ELF-1 (cell line): ENCODE measurements at regions not wholly inside any gene's neighbourhood (a gene's known extent, or its start where the extent isn't known, plus 50 kb on each side); places are given as distances from the start of the nearest gene placed in this dataset.
"Not testable (repeated sequence)": the region's sequence is repeated elsewhere in the genome, so short reads cannot be mapped to it uniquely, and the experiment has no call there.

Experiments used
- DNase-seq: peaks from one replicate; pipeline ENCODE4 v3.0.0-alpha.2; 2016; ENCODE audit warnings: low read depth, low spot score

DNA sequence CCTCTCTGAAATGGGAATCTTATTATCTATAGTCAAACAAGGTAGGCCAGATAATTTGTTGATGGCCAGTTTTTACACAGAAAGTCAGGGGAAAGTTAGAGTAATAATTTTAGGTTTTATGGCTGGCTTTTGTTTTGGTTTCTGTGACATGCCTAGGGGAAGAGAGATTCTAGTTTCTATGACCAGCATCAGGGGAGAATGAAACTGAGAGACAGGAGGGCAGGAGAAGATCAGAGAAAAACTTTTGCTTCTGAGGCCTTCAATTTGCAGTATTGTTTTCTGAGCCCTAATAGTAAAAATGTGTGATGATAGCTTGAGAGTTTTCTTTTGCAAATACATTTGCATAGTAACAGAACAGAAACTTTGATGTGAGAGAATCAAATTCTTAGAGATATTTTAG is 564.3 kb downstream of the ZNF608 start:
- DNase-seq: no peak

DNA sequence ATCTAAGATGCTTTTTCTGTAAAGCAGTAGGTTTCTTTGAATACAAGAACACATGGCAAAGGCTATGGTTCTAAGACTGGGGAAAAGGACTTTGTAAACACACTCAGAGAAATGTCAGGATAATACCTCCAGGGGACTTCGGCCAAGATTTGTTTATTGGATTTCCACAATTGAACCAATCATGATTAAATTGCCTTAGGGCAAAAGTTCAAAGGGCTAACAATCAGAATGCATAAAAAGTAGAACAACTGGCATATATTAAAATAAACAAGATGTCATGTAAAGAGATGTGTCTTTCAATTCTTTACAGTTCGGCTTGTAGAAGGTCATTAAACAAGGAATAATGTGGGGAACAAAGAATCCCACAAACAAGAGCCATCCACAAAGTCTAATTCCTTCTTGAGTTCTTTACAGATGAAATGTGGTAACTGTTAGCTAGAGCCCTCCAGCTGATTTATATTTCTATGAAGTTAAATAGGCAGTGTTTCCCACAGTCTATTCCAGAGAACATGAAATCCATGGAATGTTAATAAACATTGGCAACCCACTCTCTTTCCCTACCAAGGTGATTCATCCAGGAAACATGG is 565.5 kb downstream of the ZNF608 start:
- no peak for DNase-seq

DNA sequence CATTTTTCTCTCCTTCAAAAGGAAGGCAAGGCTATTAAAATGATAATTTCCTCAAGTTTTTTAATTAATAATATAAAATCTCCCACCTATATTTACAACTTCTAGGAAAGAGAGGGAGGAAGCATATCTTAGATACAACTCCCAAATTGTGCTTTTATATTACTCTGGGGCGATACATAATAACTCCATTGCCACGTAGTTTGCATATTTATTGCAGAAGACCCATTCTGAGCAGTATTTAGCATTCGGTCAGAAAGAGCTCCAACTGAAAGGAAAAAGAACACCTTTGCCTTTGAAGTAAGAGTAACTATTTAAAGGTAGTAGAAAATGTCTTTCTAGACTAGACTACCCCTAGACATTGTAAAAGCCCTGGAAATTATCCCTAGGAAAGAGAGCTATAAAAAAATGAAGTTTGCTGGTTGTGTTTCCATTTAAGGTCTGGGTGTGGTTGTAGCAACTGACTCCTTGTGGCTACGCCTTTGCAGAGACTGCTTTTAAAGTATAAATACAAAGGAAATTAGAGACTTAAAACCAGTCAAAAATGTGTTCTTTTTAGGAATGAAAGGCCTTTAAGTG is 566.1 kb downstream of the ZNF608 start:
- DNase-seq: no peak

DNA sequence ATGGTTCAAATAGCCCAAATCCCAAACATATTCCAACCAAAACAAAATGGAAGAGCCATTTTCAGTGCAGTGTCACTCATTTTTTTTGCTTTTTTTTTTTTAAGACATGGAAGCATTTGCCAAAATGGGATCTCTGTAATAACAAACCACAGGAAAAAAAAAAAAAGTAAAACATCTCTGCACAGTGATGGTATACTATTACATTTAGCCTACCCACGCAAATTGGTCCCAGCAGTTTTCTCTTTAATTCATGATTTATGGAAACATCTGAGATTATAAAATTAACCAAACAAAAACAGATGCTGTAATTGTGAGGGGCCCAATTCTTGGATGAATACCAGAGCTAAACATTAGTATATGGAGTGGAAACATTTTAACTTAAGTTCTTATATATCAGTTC is 566.6 kb downstream of the ZNF608 start:
- no peak for DNase-seq

DNA sequence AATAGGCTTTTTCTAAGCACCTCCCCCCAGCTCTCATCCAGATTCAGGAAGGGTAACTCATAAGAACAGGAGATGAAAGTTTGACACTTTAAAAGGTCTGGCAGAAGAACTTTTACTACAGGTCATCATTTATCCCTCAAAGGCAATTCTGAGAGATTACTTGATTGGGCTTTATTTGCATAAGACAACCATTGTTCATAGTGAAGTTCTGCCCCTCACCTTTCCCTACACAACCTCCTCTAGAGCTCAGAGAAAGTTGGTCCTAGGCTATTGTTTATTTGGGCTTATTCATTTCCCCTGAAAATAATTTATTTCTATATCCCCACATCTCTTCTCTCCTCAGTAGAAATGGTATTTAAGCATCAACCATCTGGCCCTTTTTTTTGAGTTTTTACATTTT is 568.4 kb downstream of the ZNF608 start:
- DNase-seq: no peak

DNA sequence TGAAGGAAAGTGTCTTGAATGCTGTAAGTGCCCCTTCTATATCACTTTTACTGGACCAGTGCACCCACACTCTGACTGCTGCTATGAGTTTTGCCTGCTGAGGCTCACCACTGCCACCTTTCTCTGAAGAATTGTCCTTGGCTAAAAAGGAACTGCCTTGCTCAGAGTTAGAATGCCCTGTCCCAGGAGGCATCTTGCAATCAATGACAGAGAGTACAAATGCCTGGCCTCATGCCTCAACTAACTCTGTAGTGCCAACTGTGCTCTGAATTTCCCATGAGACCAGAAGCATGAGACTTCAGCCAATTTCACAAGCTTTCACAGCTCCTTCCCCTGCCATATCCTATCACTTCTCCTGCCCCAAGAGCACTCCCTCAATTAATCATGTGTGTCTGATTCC is 569.7 kb downstream of the ZNF608 start:
- no peak for DNase-seq

DNA sequence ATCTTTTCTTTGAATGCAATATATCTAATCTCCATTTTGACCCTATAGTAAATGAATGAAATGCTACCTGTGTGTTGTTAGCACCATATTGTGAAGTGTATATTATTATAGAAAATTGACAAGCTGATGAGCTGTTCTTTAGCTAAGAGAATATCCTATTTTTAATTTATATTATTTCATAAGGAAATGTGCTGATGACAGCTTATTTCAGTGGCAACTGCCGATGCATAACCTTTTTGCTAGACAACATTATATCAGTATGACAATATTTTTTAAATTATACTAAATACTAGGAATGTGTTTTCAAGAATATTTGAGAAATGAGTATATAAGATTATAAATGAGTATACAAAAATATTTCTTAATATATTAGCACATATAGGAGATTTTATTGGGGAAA is 573.1 kb downstream of the ZNF608 start:
- no peak for DNase-seq

DNA sequence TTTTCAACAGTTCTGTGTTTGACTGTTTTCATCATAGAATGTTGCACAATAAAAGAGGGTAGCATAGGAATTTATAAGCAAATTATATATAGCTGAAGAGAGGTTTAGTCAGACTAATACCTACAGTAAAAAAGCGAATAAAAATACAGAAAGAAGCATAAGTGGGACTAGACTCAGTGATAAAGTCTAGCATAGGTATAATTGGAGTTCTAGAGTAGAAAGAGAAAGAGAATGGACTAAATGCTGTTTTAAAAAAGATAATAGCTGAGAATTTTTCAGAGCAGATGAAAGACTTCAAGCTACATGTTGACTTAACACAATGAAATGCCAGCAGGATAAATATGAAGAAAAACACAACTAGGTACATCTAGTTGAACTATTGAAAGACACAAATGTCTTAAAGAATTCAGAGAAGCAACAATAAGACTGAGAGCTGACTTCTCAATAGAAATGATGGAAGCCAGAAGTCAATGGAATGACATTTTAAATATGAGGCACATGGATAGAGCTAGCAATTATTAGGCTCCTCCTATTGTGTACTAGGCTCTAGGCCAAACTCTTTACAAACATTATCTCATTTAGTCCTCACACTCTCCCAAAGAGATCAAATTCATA is 573.9 kb downstream of the ZNF608 start:
- DNase-seq: no peak

DNA sequence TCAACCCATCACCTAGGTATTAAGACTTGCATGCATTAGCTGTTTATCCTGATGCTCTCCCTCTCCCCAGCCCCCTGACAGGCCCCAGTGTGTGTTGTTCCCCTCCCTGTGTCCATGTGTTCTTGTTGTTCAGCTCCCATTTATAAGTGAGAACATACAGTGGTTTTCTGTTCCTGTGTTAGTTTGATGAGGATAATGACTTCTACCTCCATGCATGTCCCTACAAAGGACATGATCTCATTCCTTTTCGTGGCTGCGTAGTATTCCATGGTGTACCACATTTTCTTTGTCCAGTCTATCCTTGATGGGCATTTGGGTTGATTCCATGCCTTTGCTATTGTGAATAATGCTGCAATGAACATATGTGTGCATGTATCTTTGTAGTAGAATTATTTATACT is 578.3 kb downstream of the ZNF608 start:
- DNase-seq: not testable (repeated sequence)

DNA sequence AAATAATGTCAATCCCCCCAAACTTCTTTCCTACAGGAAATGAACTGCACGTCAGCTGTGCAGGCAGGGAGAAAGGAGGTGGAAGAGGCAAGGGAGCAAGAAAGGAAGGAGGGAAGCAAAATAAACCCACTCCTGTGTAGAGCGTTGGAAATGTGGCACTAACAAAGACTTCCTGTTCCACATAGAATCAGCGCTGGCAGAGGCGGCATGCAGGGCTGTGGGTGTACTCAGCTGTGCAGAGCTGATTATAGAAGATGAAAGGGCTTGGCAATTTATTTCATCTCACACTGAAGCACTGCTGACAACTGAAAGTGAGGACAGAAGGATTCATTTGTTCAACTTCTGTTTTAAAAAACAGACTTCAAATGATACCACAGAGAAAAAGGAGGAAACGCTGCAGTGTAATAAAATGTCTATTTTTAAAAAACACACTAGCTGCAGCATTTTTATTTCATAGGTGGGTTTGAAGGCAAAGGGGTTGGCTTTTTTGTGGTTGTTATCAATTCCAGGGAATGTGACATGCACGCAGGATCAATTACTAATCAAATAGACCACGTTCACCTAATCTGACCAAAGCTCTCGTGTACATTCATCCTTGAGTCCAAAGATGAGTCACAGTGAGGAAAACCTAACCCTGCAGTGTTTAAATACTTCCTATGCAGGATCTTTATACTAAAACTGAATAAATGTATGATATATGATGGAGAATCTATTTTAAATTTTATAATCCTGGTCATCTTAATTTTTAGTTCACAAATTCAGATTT is 583.5 kb downstream of the ZNF608 start:
- no peak for DNase-seq

DNA sequence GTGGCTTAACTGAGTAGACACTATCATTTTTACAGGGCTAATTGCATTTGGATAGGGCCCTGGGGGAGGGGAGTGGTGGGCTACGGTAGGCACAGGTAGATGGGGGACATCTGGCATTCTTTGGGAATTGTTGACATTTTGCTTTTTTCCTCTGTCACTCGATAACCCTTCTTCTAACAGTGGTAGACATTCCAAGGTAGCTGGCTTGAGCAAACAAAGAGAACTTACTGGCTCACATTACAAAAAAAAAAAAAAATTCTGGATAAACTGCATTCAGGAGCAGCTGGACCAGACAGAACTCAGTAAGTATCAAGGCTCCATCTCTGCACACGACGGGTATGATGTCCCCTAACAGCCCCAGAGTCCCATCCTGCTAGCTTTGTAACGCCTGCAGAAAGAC is 585.2 kb downstream of the ZNF608 start:
- DNase-seq: no peak

DNA sequence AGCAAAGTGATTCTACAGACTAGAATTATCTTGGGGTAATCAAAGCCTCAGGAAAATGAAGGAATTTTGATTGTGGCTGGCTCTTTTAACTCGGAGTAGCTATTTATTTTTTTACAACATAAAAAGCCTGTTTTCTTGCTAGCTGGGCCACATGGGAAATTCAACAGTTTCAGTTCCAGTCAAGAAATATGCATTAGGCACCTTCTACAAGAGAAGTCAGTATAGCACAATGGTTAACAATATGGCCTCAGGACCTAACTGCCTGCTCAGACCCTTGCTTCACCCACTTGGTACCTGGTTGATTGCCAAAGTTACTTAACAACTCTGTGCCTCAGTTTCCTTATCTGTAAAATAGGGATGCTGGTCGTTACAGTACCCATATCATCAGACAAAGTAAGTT is 586.2 kb downstream of the ZNF608 start:
- no peak for DNase-seq

DNA sequence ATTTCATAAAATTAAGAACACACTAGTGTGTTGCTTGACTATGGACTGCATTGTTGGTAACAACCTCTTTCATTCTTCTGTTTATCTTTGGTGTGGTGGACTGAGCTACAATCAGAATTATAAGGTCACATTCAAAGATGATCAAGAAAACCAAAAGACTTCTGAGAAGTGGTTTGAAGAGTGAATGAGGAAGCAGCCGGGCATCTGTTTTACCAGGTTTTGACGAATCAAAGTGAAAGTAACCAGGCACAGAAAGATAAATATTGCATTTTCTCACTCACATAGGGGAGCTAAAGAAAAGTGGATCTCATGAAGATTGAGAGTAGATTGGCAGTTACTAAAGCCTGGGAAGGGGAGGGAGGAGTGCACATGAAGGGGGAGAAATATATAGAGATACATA is 589.1 kb downstream of the ZNF608 start:
- DNase-seq: no peak

DNA sequence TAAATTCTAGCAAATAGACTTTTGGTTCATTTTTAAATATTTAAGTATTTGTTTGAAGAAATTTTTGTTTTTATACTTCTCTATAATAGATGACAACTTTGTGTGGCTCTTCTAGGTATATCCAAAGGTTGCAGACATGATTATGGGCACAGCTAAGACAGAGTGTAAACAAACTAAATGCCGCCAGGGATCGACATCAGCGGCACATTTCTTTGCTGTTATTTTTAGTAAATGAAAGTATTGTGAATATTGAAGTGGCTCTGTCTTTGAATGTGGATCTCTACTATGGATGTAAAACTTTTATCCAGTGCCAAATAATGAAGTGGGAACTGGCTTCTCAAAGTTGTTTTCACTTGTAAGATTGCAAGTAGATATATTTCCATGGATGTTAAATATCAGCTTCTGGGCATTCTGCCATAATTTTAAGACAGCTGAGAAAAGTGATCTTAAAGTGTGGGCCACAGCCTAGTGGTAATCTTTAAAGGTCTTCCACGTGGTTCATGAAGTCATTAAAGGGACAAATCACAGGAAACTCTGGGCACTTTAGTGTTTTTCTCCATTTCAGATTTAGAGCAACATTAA is 589.9 kb downstream of the ZNF608 start:
- no peak for DNase-seq

DNA sequence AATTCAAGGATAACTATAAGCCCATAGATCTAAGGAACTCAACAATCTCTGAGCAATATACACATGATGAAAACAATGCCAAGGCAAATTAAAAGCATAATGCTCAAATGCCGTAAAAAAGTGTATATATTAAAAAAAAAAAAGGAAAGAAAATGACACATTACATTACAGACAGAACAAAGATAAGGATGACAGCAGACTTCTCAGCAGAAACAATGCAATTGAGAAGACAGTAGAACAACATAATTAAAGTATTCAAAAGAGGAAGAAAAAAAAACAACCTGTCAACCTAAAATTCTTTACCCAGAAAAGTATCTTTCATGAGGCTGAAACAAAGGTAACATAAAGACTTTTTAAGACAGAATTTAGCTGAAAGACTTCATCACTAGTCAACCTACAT is 591.7 kb downstream of the ZNF608 start:
- DNase-seq: no peak

DNA sequence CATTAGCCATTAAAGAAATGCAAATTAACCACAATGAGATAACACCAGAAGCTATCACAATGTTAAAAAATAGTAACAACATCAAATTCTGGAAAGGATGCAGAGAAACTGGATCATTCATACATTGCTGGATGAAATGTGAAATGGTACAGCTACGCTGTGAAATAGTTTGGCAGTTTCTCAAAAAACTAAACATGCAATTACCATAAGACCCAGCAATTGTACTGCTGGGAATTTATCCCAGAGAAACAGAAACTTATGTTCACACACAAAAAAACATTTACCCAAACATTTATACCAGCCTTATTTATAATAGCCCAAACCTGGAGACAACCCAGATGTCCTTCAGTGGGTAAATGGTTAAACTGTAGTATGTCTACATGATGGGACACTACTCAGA is 592.9 kb downstream of the ZNF608 start:
- DNase-seq: no peak

DNA sequence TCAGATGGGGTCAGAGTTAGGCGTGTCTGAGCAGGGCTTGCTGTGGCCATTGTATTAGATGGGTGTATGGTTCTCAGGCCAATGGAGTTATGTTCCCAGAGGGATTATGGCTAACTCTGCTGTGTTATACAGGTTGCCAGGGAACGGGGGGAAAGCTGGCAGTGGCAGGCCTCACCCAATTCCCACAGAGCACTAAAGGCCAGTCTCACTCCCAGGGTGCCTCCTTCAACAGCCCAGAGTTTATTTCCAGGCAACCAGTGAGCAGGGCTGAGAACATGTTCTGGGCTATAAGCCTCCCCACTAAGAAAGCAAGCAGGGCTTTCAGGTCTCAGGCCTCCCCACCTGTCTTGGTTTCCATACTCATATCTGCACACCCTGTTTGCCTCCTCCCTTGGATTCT is 597.9 kb downstream of the ZNF608 start:
- DNase-seq: no peak

DNA sequence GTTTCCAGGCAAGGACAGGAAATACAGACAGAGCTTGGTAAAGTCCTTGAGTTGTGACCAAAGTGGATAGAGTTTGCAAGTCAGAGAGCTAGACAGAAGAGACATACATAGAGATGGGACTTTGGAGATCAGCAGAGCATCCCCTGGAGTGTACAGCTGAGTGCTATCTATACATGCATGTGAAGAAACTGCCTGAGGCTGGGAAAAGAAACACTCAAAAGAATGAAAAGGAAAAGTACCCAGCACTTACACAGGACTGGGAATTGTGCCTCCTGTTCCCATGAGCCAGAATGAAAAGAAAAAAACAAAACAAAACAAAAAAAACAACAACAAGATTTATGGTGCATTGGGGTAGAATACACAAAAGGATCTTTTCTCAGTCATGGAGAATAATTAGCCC is 606.4 kb downstream of the ZNF608 start:
- no peak for DNase-seq

DNA sequence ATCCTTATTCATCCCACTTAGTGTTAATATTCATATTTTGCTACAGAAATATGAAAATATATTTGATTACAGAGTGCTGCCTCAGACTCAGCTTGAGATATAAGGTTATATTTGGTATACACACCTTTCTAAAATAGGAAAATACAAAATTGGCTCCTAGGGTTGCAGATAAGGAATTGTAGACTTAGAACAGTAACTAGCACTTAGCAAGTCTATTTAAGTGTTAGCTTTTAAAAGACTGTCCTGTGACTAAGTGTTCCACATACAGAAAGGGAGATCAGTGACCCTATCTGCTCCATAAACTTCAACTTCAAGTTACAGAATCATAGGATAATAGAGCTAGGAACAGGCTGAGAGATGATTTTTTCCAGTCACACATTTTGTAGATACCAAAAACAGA is 607.0 kb downstream of the ZNF608 start:
- DNase-seq: no peak

DNA sequence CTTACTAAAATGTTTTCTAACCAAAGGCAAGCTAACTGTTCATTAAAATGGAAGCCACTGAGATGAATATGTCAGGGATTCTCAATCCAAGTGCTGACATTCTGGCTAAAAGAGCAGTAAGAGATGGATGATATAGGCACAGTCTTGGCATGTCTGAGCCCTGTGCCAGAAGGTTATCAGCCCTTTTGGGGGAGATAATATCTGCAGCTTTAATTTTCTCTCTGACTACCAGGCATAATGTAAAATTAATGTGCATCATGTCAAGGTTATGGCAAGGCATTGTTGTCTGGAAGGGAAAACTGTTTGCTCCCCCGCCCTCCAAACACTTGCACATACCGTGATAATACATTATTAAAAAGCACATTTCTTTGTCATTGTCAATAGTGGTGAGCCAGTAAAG is 609.8 kb downstream of the ZNF608 start:
- no peak for DNase-seq

DNA sequence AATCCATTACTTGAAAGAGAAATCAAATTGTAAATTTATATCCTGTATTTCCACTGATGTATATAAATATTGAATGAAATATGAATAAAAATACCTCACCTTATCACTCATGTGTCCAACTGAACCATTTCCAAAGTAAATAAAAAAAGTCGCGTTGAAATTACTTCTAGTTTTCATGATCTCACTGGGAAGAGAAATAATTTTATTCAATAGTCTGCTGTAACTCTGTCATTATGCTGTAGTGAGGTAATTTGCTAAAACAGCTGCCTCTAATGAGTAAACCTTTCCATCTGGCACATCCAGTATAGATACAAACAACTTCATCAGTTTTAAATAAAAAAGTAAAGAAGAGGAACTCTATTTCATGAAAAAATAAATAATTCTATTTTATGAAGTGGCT is 611.5 kb downstream of the ZNF608 start:
- no peak for DNase-seq

DNA sequence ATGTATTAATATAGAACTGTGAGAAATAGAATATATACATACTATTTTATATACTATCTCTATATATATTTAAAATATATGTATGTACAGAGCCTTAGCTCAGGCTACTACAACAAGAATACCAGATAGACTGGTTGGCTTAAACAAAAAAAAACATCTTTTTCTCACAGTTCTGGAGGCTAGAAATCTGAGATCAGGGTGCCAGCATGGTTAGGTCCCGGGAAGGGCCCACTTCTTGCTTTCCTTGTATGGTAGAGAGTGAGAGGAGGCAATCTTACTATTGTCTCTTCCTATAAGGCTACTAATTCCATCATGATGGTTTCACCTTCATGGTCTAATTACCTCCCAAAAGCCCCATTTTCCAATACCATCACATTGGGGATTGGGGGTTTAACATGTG is 613.0 kb downstream of the ZNF608 start:
- no peak for DNase-seq

DNA sequence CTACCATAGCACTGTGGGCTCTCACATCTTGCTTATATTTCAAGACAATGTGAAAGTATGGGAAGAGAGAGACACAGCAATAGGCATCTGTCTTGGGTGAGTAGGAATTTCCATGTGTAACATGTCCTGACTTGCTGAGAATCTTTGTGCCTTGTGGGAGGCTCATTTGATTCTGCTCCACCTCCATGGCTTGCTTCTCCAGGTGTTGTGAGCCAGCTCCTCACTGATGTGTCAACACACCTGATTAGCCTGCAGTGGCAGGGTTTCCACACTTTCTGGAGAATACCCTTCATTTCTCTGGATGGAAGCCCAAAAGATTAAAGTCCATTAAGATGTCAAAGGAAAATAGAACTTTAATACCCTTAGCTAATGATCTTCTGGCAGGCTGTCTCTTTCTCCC is 613.6 kb downstream of the ZNF608 start:
- no peak for DNase-seq
